H4 (cell line): ENCODE measurements at regions not wholly inside any gene's neighbourhood (a gene's known extent, or its start where the extent isn't known, plus 50 kb on each side); places are given as distances from the start of the nearest gene placed in this dataset.

ENCODE experiments used
- DNase-seq: peaks from one replicate; pipeline ENCODE4 v3.0.0-alpha.2; 2015; ENCODE audit warnings: low spot score

- DNase-seq = no peak
Measured at GRCh38 chr10:129390726-129391125, 76.3 kb upstream of the MGMT start.

GRCh38 chr10:129391464-129391863 is 75.6 kb upstream of the MGMT start:
- no peak for DNase-seq

GRCh38 chr10:129392855-129393254 is 74.2 kb upstream of the MGMT start:
- DNase-seq = no peak

GRCh38 chr10:129393812-129394211 is 73.2 kb upstream of the MGMT start:
- DNase-seq = no peak

GRCh38 chr10:129394518-129395328 is 72.3 kb upstream of the MGMT start:
- DNase-seq = no peak

GRCh38 chr10:129396021-129396722 is 70.9 kb upstream of the MGMT start:
- no peak for DNase-seq

GRCh38 chr10:129397198-129397974 is 69.7 kb upstream of the MGMT start:
- DNase-seq = no peak

GRCh38 chr10:129398711-129399141 is 68.3 kb upstream of the MGMT start:
- DNase-seq = no peak

- no peak for DNase-seq
Measured at GRCh38 chr10:129400426-129400825, 66.6 kb upstream of the MGMT start.

GRCh38 chr10:129402459-129402858 is 64.6 kb upstream of the MGMT start:
- DNase-seq = no peak

GRCh38 chr10:129404091-129404490 is 63.0 kb upstream of the MGMT start:
- no peak for DNase-seq

- DNase-seq = no peak
Measured at GRCh38 chr10:129405389-129405788, 61.7 kb upstream of the MGMT start.

GRCh38 chr10:129410688-129411392 is 56.2 kb upstream of the MGMT start:
- no peak for DNase-seq

GRCh38 chr10:129411393-129411705 is 55.7 kb upstream of the MGMT start:
- no peak for DNase-seq

GRCh38 chr10:129411772-129412171 is 55.3 kb upstream of the MGMT start:
- DNase-seq = no peak

GRCh38 chr10:129413024-129413423 is 54.0 kb upstream of the MGMT start:
- no peak for DNase-seq

- no peak for DNase-seq
Measured at GRCh38 chr10:129415215-129416140, 51.6 kb upstream of the MGMT start.

- DNase-seq = no peak
Measured at GRCh38 chr10:129416155-129416554, 50.9 kb upstream of the MGMT start.

GRCh38 chr10:129416956-129417765 is 49.9 kb upstream of the MGMT start:
- peak; percentile 57 for DNase-seq
